CD4-positive, alpha-beta T cell treated with Interleukin-21 for 1 hour (primary cell): ENCODE measurements at regions not wholly inside any gene's neighbourhood (a gene's known extent, or its start where the extent isn't known, plus 50 kb on each side); places are given as distances from the start of the nearest gene placed in this dataset.
"Not testable (repeated sequence)": the region's sequence is repeated elsewhere in the genome, so short reads cannot be mapped to it uniquely, and the experiment has no call there.

ENCODE experiments used
- DNase-seq: peaks from one replicate; pipeline ENCODE4 v3.0.0-alpha.2; 2020

DNA sequence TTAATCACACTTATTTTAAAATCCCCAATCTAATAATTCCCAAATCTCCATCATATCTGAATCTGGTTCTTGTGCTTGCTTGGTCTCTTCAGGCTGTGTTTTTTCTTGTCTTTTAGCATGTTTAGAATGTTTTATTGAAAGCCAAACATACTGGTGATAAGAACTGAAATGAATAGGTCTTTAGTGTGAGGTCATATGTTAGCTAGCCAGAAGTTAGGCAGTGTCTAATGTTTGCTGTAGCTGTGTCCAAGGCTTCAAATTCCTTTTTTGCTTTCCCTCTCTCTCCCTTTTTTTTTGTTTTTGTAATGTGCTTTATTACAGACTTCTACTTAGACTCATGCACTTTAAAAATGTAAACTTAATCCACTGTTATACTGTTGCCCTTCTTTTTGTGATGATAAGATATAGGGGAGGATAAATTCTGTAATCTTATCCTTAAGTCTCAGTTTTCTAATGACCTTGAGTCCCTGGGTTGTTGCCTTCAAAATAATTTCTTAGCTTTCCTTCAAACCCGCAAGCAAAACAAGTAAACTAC, 725.1 kb downstream of the BRINP3 start:
- no peak for DNase-seq

GRCh38 chr1:189755100-189755499, 722.6 kb downstream of the BRINP3 start:
- not testable (repeated sequence) for DNase-seq

DNA sequence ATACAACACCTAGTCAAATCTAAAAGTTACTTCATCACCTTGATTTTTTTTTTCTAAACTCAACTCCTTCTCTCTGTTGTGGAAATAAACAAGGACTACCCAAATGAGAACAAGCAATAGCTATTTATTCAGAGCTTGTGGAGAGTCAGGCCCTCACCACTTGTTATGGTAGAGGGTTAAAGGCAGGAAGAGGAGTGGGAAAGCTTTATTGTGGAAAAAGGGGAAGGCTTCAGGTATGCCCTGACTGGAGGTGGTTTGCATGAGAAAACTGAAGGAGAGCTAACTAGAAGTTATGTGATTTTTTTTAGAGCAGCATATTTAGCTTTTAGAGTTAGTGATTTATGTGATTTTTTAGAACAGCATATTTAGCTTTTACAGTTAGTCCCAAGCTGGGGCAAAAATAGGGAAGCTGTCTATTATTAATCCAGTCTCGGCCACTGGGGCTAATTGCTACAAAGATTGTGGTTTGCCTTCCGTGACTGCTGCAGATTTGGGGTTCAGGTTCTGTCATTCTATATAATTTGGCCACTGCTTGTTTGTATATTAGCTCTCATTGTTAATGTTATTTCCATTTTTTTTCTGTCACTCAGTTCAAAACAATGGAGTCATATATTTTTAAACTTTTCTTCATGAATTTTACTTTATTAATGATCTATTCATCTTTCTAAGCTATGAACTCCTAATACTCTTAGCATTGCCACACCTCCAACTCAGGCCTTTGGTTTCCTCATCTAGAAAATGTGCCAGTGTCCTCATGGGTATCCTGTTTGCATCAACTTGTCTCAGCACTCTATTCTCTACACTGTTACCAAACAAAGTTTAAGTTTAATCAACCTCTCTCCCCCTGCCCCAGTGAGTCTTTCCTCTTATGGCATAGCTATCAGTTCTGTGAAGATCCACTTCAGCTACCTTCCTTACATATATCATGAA, 713.0 kb downstream of the BRINP3 start:
- DNase-seq: no peak

DNA sequence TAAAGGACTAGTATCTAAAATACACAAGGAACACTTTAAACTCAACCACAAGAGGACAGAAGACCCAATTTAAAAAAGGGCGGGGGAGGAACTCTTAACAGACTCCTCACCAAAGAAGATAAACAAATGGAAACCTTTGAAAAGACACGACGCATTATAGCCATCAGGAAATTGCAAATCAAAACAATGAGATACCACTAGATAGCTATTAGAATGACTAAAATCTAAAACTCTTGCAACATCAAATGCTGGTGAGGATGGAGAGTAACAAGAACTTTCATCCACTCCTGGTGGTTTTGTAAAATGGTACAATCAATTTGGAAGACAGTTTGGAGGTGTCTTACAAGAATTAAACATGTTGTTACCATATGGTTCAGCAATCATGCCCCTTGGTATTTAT, 708.2 kb downstream of the BRINP3 start:
- DNase-seq: no peak

DNA sequence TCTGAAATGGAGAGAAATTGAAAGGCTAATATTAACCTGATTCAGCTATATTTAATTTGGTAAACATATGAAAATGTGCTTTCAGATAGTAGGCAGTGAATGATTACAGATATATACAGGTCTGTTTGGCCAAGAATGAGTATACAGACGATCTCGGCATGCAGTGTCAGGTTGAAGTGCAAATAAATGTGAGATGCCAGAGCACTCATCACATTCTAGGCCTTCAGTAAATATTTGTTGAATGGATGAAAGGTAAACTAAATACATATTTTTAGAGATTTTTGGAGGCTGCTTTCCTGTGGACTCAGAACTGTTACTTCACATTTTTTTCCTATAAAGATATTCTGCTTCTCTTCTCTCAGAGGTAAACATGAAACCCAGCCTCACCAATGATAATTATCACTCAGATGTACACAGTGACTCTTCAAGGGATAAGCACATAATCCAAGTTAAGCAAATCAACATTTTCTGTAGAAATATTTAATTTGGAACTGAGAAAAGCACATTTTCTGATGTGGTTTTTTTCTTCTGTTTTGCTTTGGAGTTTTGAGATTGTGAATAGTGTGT, 702.9 kb downstream of the BRINP3 start:
- DNase-seq: no peak

GRCh38 chr1:189775343-189775742, 702.3 kb downstream of the BRINP3 start:
- no peak for DNase-seq

- no peak for DNase-seq
Observed at GRCh38 chr1:189779034-189779433, 698.6 kb downstream of the BRINP3 start.

GRCh38 chr1:189782295-189782694, 695.4 kb downstream of the BRINP3 start:
- no peak for DNase-seq

DNA sequence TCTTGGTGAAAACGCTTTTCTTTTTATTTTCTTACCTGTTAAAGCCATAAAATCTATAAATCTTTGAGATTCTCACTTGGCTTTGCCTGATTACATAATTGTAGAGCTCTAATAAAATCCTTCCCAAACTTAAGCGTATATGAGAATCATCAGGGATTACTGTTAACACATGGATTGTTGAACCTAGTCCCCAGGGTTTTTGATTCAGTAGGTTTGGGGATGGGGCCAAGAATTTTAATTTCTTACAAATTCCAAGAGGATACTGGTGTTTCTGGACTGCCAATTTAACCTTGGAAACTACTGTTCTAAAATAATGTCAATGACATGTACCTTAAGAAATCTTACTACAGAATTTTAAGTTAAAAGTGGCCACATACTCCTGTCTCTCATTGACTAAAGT, 694.2 kb downstream of the BRINP3 start:
- no peak for DNase-seq

- no peak for DNase-seq
Observed at GRCh38 chr1:189786761-189787160, 690.9 kb downstream of the BRINP3 start.

DNA sequence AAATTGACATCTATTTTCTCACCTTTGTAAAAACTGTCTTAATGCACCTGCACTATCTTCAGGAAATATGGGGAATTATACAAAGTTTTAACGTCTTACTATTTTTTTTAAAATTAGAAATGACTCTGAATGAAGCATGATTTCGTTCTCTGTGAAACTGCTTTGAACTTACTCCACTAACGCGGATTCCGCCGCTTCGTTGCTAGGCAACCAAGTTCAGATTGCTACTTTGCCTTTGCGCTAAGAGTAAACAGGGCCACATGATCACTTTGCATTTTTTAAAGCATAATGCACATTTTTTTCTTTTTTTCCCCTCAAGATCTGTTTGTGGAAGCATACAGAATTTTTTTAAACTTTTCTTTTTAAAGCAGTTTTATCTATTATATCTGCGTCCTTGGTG, 690.5 kb downstream of the BRINP3 start:
- DNase-seq: no peak

DNA sequence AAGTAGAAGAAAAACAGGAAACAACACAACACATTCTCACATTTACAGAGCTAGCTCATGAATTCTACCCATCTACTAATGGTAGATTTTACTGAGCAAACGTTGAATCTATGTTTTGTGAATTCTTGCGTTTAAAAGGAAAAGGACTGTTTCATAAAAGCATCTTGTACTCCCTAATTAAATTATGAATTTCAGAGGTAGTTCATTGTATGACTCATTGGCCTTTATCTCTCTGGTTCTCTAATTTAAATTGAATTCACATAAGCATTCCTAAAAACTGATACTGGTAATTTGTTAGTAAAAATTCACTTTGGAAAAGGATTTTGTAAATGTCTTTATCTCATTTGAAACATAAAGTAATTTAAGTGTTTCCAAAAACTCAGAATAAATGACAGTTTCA, 687.3 kb downstream of the BRINP3 start:
- no peak for DNase-seq

GRCh38 chr1:189803364-189803763, 674.3 kb downstream of the BRINP3 start:
- DNase-seq: no peak

GRCh38 chr1:189804352-189804751, 673.3 kb downstream of the BRINP3 start:
- no peak for DNase-seq

- DNase-seq: no peak
Observed at GRCh38 chr1:189805735-189806134, 671.9 kb downstream of the BRINP3 start.

- not testable (repeated sequence) for DNase-seq
Observed at GRCh38 chr1:189810639-189811038, 667.0 kb downstream of the BRINP3 start.

- DNase-seq: no peak
Observed at GRCh38 chr1:189811960-189812359, 665.7 kb downstream of the BRINP3 start.

GRCh38 chr1:189816558-189816957, 661.1 kb downstream of the BRINP3 start:
- no peak for DNase-seq

- DNase-seq: no peak
Observed at GRCh38 chr1:189819751-189820150, 657.9 kb downstream of the BRINP3 start.

DNA sequence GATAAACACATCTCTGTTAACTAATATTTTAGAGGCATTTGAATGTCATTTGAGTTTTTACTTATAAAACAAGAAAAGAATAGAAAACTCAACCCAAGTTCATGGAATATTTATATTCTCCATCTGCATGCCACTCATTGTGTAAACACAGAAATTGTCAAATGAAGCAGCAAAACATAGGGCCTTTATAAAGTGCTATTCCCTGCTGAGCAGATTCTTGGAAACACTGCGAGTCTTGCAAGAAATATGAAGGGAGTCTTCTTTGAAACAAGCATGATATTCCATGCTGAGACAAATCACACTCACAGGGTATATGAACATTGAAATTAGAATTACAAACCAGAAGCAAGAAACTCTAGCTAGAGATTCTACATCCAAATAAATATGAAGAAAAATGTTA, 655.8 kb downstream of the BRINP3 start:
- no peak for DNase-seq

GRCh38 chr1:189834813-189835212, 642.9 kb downstream of the BRINP3 start:
- DNase-seq: no peak

GRCh38 chr1:189847613-189848012, 630.1 kb downstream of the BRINP3 start:
- DNase-seq: no peak

DNA sequence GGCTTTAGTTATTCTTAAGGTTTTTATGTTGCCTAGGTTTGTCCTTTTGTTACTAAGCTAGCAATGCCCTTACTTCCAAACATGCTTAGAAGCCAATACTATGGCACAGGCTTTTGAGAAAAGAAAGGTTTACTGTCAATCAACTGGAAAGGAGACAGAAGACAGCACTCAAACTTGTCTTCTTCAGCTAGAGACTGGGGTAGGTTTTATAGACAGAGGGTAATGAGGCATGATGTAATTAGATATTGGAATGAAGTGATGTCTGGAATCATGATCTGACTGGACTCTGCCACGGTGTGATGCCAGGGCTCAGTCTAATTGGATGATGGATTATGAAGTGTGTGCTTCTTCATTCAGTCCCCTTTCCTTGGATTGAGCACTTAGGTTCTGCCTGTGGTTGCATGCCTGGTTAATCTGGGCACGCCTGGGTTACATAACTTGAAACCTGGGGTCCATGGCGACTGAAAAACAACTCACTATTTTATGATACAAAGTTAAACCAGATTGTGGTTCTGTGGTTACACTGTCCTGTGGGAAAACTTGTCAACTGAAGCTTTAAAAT, 625.8 kb downstream of the BRINP3 start:
- DNase-seq: no peak
